GM04504 (cell line): ENCODE measurements at regions not wholly inside any gene's neighbourhood (a gene's known extent, or its start where the extent isn't known, plus 50 kb on each side); places are given as distances from the start of the nearest gene placed in this dataset.
"Not testable (repeated sequence)": the region's sequence is repeated elsewhere in the genome, so short reads cannot be mapped to it uniquely, and the experiment has no call there.

ENCODE experiments used
- DNase-seq: peaks from one replicate; pipeline ENCODE4 v3.0.0-alpha.2; 2012; ENCODE audit warnings: low read depth

- DNase-seq, result no peak
Measured at GRCh38 chr16:48105976-48106375, 49.8 kb downstream of the ABCC12 start.

- DNase-seq, result no peak
Measured at GRCh38 chr16:48105456-48105855, 50.3 kb downstream of the ABCC12 start.

DNA sequence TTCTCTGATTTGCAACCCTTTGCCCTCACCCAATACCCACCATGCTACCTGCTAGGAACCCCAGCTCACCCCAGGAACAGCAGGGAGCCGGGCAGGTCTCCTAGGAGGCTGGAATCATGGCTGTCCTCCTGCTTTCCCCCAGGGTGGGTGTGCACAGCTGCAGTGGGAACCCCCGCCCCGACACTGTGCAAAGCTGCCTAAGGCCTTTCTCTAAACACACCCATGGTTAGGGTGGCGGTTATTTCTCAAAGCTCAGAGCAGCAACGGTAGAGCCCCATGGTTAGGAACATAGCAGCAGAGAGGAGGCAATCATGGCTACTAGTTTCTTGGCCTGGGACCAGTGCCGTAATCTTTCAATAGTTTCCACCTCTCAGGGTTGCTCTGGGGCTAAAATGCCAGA, 52.2 kb downstream of the ABCC12 start:
- DNase-seq, result no peak

- no peak for DNase-seq
Measured at GRCh38 chr16:48102083-48103008, 53.4 kb downstream of the ABCC12 start.

- DNase-seq, result no peak
Measured at GRCh38 chr16:48101069-48101674, 54.6 kb downstream of the ABCC12 start.

DNA sequence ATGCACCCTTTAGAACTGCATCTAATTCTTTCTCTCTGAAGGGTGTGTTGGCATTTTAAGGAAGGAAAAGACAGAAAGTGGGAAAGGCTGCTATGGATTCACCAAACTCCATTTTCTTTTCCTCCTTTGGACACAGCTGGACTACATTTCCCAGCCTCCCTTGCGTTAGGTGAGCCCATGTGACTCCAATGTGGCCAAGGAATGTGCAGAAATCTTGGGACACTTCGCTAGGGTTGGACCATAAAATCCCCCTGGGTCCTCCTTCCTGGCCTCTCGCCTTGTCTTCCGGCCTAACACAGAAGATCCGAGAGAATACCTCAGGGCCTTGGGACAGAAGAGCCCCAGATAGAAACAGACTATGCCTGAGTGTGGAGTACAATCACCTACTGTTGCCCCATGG, 56.3 kb downstream of the ABCC12 start:
- no peak for DNase-seq

DNA sequence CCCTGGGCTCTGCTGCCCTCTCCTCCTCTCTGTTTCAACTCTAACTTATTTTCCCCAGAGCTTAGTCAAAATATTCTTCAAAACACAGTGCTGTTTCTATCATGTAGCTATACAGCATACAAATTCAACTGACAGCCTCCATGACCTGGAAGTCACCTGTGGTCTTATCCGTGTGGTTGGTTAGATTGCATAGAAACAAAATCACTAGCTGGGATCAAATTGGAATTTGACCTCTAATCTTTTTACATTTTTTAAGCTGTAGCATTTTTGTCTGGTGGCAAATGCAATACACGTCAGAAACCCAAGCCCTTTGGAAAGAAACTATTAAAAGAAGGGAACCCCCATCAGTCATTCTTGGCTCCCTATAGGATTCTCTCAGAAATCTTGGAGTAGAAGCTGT, 57.3 kb downstream of the ABCC12 start:
- DNase-seq, result no peak

- DNase-seq, result no peak
Measured at GRCh38 chr16:48091117-48091516, 64.7 kb downstream of the ABCC12 start.

GRCh38 chr16:48089053-48089792, 66.6 kb downstream of the ABCC12 start:
- no peak for DNase-seq

GRCh38 chr16:48087639-48088038, 68.2 kb downstream of the ABCC12 start:
- no peak for DNase-seq

DNA sequence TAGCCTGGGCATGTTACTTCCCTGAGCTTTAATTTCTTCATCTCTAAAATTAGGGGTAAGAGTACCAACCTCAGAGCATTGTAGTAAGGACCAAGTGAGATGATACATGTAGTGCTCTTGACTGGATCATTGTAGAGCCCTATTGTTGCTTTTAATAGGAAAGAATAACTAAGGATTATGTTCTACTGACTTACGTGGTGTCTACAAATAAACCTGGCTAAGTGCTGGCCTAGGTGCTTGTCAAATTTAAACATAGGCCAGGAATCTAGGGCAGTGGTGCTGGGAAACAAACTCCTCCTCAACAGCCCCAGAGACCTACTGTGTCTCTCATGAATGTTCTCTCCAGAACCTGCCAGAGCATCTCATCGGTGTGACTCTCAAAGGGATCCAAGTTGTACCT, 69.4 kb downstream of the ABCC12 start:
- no peak for DNase-seq

- no peak for DNase-seq
Measured at GRCh38 chr16:48085729-48086128, 70.1 kb downstream of the ABCC12 start.

- no peak for DNase-seq
Measured at GRCh38 chr16:48084826-48085225, 71.0 kb downstream of the ABCC12 start.

DNA sequence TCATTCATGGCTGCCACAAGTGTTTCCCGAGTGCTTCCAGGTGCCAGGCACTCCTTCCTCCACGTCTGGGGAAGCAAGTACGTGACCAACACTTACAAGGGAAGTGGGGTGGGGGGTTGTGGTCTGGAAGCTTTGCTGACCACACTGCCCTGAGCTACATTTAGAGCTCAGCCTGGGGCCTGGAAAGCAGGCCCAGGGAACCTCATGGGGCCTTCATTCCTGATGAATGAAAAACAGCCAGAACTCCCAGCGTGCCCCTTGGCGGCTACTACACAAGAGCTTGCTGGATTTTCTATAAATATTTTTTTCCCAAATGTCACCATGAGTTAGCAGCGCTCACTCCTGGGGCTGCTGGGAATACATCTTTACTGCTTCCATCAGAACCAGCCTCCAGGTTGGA, 73.3 kb downstream of the ABCC12 start:
- DNase-seq, result peak; percentile 39

DNA sequence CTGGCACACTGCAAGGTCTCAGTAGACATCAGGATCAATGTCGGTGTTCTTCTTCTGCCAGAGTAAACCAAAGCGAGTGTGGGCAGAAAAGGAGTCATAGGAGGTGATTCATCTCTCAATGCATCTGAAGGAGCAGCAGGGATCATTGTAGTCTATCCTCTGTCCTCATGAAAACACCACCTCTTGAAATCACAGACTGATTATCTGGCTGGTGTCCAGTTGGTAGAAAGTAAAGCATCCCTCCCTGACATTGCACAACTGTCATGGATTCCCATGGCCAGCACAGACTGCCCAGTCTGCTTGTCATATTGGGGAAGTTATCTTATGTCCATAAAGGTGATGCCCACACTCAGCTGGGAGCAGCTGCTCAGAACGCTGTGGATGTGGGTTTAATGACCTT, 74.1 kb downstream of the ABCC12 start:
- DNase-seq, result peak; percentile 79

GRCh38 chr16:48076455-48077012, 79.3 kb downstream of the ABCC12 start:
- DNase-seq, result no peak

DNA sequence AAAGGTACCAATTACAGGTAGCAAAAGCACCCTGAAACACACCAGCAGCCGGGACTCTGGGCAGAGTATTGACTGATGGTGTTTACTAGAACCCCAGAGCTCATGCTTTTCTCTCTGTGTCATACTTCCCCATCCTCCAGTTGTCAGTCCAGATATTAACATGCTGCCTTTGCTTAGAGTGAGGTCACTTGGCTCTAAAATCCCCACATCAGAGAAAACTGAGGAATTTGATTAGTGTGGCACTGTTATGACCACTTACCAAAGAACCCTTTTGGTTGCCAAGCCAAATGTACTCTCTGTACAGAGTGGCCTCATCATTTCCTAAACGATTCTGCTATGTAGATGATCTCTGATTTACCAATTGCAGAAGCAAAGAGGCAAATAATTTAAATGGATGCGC, 80.4 kb downstream of the ABCC12 start:
- peak; percentile 30 for DNase-seq

DNA sequence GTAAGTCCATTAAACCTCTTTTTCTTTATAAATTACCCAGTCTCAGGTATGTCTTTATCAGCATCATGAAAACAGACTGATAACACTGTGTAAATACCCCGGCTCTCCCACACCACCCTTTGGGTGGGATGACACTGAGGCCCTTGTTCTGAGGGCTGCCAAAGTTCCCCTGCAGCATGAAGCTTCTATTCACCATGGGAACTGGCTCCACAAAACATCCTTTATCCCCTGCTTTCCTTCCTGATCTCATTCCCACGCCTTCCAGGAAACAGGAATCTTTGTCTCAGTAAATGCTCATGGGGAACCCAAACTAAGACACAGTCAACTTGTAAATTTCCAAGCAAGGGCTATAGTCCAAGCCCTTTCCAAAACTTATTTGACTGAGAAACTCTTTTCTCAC, 88.4 kb downstream of the ABCC12 start:
- DNase-seq, result no peak

- DNase-seq, result no peak
Measured at GRCh38 chr16:48064971-48065370, 90.8 kb downstream of the ABCC12 start.

DNA sequence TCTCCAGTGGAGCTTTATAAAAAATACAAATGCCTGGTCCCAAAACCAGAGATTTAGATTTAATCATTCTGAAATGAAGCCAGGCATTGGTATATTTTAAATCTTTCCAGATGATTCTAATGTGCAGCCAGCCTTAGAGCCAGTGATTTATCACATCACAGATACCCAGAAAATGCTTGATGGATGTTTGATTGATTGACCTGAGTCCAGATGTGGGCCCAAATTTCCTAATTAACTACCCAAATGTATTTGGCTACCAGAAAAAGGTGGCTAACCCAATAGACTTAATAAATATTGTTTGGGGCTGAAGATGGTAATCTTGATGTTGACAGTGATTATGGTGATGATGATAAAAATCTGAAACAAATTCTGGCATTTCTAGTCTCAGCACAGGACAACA, 93.1 kb downstream of the ABCC12 start:
- DNase-seq, result no peak

- DNase-seq, result no peak
Measured at GRCh38 chr16:48059936-48060335, 95.9 kb downstream of the ABCC12 start.

- DNase-seq, result not testable (repeated sequence)
Measured at GRCh38 chr16:48059190-48059589, 96.6 kb downstream of the ABCC12 start.

DNA sequence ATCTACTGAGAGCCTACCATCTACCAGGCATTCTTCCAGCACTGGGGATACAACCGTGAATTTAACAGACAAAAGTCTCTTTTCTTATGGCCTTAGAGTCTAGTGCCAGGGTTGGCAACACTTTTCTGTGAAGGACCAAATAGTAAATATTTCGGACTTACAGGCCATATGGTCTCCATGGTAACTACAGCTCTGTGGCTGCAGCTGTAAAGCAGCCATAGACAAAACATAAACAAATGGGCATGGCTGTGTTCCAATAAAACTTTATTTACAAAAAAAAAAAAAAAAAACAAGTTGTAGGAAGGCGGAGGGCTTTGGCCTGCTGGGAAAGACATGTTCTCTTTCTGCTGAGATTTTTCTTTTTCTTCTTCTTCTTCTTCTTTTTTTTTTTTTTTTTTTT, 98.7 kb downstream of the ABCC12 start:
- no peak for DNase-seq
